ENCODE measurements at regions not wholly inside any gene's neighbourhood (a gene's known extent, or its start where the extent isn't known, plus 50 kb on each side); places are given as distances from the start of the nearest gene placed in this dataset.

GRCh38 chr2:7233126-7233525 is 315.9 kb downstream of the RNF144A start:
- TF ChIP-seq, protein P1, sequence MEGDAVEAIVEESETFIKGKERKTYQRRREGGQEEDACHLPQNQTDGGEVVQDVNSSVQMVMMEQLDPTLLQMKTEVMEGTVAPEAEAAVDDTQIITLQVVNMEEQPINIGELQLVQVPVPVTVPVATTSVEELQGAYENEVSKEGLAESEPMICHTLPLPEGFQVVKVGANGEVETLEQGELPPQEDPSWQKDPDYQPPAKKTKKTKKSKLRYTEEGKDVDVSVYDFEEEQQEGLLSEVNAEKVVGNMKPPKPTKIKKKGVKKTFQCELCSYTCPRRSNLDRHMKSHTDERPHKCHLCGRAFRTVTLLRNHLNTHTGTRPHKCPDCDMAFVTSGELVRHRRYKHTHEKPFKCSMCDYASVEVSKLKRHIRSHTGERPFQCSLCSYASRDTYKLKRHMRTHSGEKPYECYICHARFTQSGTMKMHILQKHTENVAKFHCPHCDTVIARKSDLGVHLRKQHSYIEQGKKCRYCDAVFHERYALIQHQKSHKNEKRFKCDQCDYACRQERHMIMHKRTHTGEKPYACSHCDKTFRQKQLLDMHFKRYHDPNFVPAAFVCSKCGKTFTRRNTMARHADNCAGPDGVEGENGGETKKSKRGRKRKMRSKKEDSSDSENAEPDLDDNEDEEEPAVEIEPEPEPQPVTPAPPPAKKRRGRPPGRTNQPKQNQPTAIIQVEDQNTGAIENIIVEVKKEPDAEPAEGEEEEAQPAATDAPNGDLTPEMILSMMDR (IDR thresholded peaks at IDR 0.05), result no peak
- no peak for TF ChIP-seq POLR2A (IDR thresholded peaks at IDR 0.05)
